H1 (cell line): ENCODE measurements at regions not wholly inside any gene's neighbourhood (a gene's known extent, or its start where the extent isn't known, plus 50 kb on each side); places are given as distances from the start of the nearest gene placed in this dataset.

Experiments
- ATF3 ChIP-seq: IDR thresholded peaks from 2 replicates; pipeline ENCODE4 v1.6.1; 2011; ENCODE audit warnings: low read depth, mild to moderate bottlenecking, low read length; ENCODE audit not compliant: insufficient read depth
- GTF2F1 ChIP-seq: IDR thresholded peaks from 2 replicates; pipeline ENCODE4 v1.6.1; 2012; ENCODE audit warnings: low read depth, low read length, improper control_type of control experiment, borderline replicate concordance
- HDAC2 ChIP-seq, 2 experiments: fragments of 300-600 bp in 1 of 2; sonication (generic) in 1 of 2; IDR thresholded peaks; 2 replicates each; pipeline ENCODE4 v1.6.1; 2011 to 2012; ENCODE audit warnings: low read depth in 2 of 2, low read length in 2 of 2, mild to moderate bottlenecking in 2 of 2, moderate library complexity in 2 of 2, borderline replicate concordance in 1 of 2, inconsistent platforms in 1 of 2
- MAFK ChIP-seq: IDR thresholded peaks from 2 replicates; pipeline ENCODE4 v1.6.1; 2012; ENCODE audit warnings: low read depth, mild to moderate bottlenecking, improper control_type of control experiment, low read length
- NANOG ChIP-seq: IDR thresholded peaks from 2 replicates; pipeline ENCODE4 v1.6.1; 2011; ENCODE audit warnings: low read length, low read depth, mild to moderate bottlenecking, inconsistent platforms; ENCODE audit not compliant: insufficient read depth, poor library complexity, severe bottlenecking
- NRF1 ChIP-seq: IDR thresholded peaks from 2 replicates; pipeline ENCODE4 v1.6.1; 2011; ENCODE audit warnings: mild to moderate bottlenecking, low read depth, low read length, improper control_type of control experiment
- POLR2AphosphoS5 ChIP-seq: IDR thresholded peaks from 2 replicates; pipeline ENCODE4 v1.6.1; 2011; ENCODE audit warnings: low read depth, low read length
- SIX5 ChIP-seq: IDR thresholded peaks from 2 replicates; pipeline ENCODE4 v1.6.1; 2011; ENCODE audit warnings: mild to moderate bottlenecking, low read depth, low read length
- SUZ12 ChIP-seq: fragments of 200-600 bp; sonication (generic); IDR thresholded peaks from 2 replicates; pipeline ENCODE4 v1.6.1; 2012; ENCODE audit warnings: mild to moderate bottlenecking, inconsistent platforms, low read length, moderate library complexity, mixed read lengths
- TAF1 ChIP-seq: IDR thresholded peaks from 2 replicates; pipeline ENCODE4 v1.6.1; 2011; ENCODE audit warnings: mild to moderate bottlenecking, low read depth, low read length
- TCF12 ChIP-seq: IDR thresholded peaks from 2 replicates; pipeline ENCODE4 v1.6.1; 2011; ENCODE audit warnings: low read depth, mild to moderate bottlenecking, low read length
- TEAD4 ChIP-seq: IDR thresholded peaks from 2 replicates; pipeline ENCODE4 v1.6.1; 2012; ENCODE audit warnings: low read depth, low read length, inconsistent platforms, mixed read lengths

DNA sequence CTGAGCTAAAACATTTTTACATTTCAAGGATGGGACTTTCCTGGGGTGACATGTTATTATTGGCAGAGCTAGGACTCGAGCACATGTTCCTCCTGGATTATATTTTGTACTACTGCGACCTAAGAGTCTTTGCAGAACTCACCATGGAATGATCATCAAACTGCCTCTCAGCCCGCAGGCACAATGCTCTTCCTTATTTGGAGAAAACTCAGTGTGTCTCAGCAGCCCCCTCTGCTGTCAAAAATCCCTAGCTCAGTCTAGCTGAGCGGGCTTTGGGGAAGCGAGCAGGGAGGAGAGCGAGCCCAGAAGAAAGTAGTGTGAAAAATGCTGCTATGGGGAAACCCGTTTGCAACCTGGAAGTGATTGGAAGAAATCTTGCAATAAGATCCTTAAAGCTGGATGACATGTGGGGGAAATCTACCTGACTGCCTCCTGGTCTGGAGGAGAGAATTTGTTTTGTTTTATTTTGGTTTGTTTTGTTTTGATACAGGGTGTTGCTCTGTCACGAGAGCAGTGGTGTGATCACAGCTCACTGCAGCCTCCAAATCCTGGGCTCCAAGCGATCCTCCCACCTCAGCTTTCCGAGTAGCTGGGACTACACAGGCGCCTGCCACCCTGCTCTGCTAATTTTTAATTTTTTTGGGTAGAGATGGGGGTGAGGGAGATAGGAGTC, 89.9 kb upstream of the CLINT1 start (continued):
- TF ChIP-seq MAFK, result no peak
- TF ChIP-seq SIX5, result no peak
- no peak for TF ChIP-seq TCF12
- no peak for TF ChIP-seq GTF2F1
- peak; percentile 97 for TF ChIP-seq TEAD4
- TF ChIP-seq TAF1, result peak; percentile 56; the same call in 1 of the 2 replicates
- no peak for TF ChIP-seq NANOG
- no peak for TF ChIP-seq HDAC2 (IDR thresholded peaks at IDR 0.05; ENCODE audit: borderline replicate concordance in 1 of 2, low read depth in 2 of 2, low read length in 2 of 2)
- TF ChIP-seq ATF3, result no peak
- TF ChIP-seq NRF1, result no peak
- TF ChIP-seq SUZ12, result no peak
- TF ChIP-seq POLR2AphosphoS5, result peak; percentile 14; the same call in 1 of the 2 replicates
